ENCODE measurements at regions not wholly inside any gene's neighbourhood (a gene's known extent, or its start where the extent isn't known, plus 50 kb on each side); places are given as distances from the start of the nearest gene placed in this dataset.

DNA sequence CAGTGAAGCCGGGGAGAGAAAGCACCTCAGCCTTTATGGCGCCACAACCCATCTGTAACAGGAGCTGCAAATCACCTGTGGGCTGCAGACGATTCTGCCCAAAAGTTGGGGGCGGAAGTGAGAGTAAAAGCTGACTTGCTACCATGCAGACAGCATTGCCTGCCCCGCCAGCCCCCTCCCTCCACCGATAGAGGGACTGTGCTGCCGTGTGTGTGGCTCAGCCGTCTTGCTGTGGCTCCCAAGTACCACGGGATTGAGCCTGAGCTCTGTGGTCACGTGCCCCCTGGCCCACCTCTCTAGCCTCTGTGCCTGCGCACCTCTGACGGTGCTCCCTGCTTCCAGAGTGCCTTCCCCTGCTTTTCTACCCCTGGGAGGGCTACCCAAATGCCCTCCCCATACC lies 79.6 kb downstream of the GLI2 start:
- in situ Hi-C loops (cut with MboI; ENCODE audit: low sequenced_read_pairs, unreplicated experiment), result no loop called here
- TF ChIP-seq, protein P1, sequence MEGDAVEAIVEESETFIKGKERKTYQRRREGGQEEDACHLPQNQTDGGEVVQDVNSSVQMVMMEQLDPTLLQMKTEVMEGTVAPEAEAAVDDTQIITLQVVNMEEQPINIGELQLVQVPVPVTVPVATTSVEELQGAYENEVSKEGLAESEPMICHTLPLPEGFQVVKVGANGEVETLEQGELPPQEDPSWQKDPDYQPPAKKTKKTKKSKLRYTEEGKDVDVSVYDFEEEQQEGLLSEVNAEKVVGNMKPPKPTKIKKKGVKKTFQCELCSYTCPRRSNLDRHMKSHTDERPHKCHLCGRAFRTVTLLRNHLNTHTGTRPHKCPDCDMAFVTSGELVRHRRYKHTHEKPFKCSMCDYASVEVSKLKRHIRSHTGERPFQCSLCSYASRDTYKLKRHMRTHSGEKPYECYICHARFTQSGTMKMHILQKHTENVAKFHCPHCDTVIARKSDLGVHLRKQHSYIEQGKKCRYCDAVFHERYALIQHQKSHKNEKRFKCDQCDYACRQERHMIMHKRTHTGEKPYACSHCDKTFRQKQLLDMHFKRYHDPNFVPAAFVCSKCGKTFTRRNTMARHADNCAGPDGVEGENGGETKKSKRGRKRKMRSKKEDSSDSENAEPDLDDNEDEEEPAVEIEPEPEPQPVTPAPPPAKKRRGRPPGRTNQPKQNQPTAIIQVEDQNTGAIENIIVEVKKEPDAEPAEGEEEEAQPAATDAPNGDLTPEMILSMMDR (IDR thresholded peaks at IDR 0.05; ENCODE audit: borderline replicate concordance, control extremely low read depth, extremely low read depth, insufficient read depth, missing control alignments), result no peak
- no peak for DNase-seq (ENCODE audit: low spot score)

DNA sequence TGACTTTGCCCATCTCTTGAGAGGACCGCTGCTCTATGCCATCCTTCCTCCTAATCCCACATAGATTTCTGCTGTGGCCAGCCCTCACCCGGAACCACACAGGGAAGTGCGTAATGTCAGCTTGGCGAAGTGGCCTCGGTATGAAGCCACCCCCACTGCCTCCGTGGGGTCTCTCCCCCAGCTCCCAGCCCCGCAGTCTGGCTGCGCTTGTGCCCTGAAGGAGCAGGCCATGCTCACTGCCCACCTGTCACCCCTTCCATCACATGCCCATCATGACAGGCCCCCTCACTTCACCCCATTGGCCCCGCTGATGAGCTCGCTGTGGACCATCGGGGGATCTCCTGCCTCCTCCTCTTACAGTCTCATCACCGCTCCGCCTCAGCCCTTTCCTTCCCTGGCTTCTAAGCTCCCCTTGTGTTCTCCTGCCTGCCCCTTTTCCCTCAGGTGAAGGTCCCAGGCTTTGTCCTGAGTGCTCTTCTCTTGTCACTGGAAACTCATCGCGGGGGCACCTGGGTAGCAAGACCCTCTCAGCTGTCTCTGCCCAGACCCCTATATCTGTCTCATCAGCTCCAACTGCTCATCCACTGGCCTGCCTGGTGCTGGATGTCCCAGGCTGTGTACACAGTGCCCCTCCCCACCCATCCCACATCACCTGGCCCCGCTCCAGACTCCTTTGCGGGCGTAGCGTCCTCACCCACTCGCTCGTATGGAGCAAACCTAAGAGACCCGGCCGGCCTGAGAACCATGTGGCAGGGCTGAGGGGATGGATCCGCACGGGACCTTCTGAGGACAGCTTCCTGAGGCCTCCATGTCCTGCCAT lies 81.7 kb downstream of the GLI2 start:
- in situ Hi-C loops (cut with MboI; ENCODE audit: low sequenced_read_pairs, unreplicated experiment), result no loop called here
- no peak for DNase-seq (ENCODE audit: low spot score)
- TF ChIP-seq, protein P1 (IDR thresholded peaks at IDR 0.05; ENCODE audit: borderline replicate concordance, control extremely low read depth, extremely low read depth, insufficient read depth, missing control alignments), result no peak

DNA sequence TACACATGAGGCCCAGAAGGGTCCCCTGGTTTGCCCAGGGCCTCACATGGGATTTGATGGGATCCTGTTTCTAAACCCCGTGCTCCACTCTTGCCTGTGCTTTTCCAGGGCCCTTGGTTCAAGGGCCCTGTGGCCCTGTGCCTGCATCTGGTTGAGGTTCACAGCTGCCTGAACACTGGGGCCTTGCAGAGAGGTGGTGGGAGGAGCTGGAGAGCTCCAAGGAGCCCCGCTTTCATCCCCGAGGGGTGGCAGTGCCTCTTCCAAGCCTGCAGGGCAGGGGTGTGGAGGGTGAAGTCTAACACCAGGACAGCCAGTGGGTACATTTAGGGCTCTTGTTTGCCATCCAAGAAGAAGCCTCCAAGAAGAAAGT lies 82.3 kb downstream of the GLI2 start:
- TF ChIP-seq, protein P1 (IDR thresholded peaks at IDR 0.05; ENCODE audit: borderline replicate concordance, control extremely low read depth, extremely low read depth, insufficient read depth, missing control alignments), result no peak
- DNase-seq (ENCODE audit: low spot score), result no peak
- in situ Hi-C loops (cut with MboI; ENCODE audit: low sequenced_read_pairs, unreplicated experiment), result no loop called here

DNA sequence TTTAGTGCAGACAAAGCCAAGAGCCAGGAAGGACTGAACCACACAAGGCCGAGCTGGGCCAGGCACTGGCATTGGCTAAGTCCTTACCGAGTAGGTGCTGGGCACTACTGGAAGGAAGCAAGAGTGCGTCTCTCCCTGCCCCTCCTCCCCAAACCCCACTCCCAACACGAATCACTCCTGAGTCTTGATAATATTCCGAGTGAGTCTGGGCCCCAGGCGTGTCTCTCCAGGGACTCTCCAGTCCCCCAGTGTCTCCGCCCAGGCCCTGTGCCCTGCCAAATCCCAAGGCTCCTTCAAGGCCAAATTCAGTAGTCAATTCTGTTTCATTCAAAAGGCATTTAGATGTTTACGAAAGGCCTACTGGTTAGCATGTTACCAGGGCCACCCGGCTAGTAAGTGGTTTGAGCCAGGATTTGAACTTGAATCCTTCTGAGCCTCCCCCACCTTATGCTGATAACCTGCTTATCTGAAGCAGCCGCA lies 82.8 kb downstream of the GLI2 start:
- DNase-seq (ENCODE audit: low spot score), result no peak

DNA sequence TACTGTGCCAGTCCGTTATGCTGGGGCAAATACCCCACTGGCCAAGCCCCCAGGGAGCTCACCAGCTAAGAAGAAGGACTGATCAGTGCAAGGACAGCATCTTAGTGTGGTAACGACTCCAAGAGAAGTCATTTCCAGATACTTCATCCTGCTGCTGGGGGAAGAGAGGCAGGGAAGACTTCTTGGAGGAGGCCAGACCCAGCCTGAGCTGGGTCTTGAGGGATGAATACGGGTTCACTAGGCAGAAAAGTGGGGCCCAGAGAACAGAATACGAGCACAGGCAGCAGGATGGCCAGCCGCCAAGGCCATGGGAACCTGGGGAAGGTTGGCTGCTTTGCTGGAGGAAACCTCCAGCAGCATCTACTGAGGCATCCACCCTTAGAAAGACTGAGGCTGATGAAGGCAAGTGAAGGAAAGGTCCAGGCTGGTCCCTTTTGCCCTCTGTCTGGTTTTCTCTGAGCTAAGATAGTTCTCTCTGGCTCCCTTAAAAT lies 84.1 kb downstream of the GLI2 start:
- in situ Hi-C loops (cut with MboI; ENCODE audit: low sequenced_read_pairs, unreplicated experiment), result no loop called here
- TF ChIP-seq, protein P1 (IDR thresholded peaks at IDR 0.05; ENCODE audit: borderline replicate concordance, control extremely low read depth, extremely low read depth, insufficient read depth, missing control alignments), result no peak
- DNase-seq (ENCODE audit: low spot score), result no peak

More for the DNA sequence above, 82.8 kb downstream of the GLI2 start:
- TF ChIP-seq, protein P1 (IDR thresholded peaks at IDR 0.05; ENCODE audit: borderline replicate concordance, control extremely low read depth, extremely low read depth, insufficient read depth, missing control alignments), result no peak
- in situ Hi-C loops (cut with MboI; ENCODE audit: low sequenced_read_pairs, unreplicated experiment), result no loop called here

DNA sequence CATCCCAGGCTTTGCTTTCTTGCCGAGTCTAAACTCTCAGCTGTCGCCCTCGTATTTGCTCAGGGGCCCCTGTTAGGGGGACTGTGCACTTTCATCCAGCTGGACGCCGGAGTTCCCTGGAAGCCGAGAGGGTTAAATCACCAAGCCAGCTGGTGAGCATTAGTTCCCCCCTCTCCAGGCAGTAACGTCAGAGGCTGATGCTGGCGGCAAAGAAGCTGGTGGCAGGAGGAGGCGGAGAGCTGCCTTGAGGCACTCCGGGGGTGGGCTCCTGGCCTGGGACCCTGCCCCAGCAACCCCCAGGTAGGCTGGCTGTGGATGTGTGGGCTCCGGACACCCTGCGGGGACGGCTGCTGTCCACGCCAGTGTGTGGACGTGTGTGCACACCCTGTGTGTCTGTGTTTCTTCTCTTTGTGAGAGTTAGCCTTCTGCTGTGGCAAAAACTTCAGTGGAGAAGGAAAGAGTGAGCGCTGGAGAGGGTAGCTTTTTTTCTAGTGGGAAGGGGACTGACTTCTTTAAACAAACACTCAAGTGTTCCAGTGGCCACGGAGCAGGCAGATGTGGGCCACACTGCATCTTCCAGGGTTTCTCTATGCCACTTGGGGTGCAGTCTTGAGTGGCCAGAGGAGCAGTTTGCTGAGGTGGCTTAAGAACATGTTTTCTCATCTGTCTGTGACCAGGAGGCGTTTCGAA lies 84.7 kb downstream of the GLI2 start:
- TF ChIP-seq, protein P1 (IDR thresholded peaks at IDR 0.05; ENCODE audit: borderline replicate concordance, control extremely low read depth, extremely low read depth, insufficient read depth, missing control alignments), result no peak
- no peak for DNase-seq (ENCODE audit: low spot score)
- in situ Hi-C loops (cut with MboI; ENCODE audit: low sequenced_read_pairs, unreplicated experiment), result no loop called here
